Glutamatergic neuron (in vitro differentiated cells): ENCODE measurements at regions not wholly inside any gene's neighbourhood (a gene's known extent, or its start where the extent isn't known, plus 50 kb on each side); places are given as distances from the start of the nearest gene placed in this dataset.

Experiments
- DNase-seq: peaks from one replicate; pipeline ENCODE4 v3.0.0; 2022
- H3K27ac Mint-ChIP-seq: one replicate; pipeline ENCODE4 v1.8.0; 2020; ENCODE audit warnings: mild to moderate bottlenecking, mixed read lengths, inconsistent platforms; ENCODE audit not compliant: unreplicated experiment
- H3K27me3 Mint-ChIP-seq: one replicate; pipeline ENCODE4 v1.8.0; 2020; ENCODE audit warnings: mild to moderate bottlenecking, moderate library complexity, mixed read lengths, inconsistent platforms; ENCODE audit not compliant: unreplicated experiment
- H3K36me3 Mint-ChIP-seq: one replicate; pipeline ENCODE4 v1.8.0; 2020; ENCODE audit warnings: mild to moderate bottlenecking, mixed read lengths, inconsistent platforms; ENCODE audit not compliant: unreplicated experiment
- H3K4me1 Mint-ChIP-seq: one replicate; pipeline ENCODE4 v1.8.0; 2020; ENCODE audit warnings: mild to moderate bottlenecking, low read depth, mixed read lengths, inconsistent platforms; ENCODE audit not compliant: unreplicated experiment
- H3K4me3 Mint-ChIP-seq: one replicate; pipeline ENCODE4 v1.8.0; 2020; ENCODE audit warnings: mild to moderate bottlenecking, mixed read lengths, inconsistent platforms; ENCODE audit not compliant: unreplicated experiment
- H3K9me3 Mint-ChIP-seq: one replicate; pipeline ENCODE4 v1.8.0; 2020; ENCODE audit warnings: mild to moderate bottlenecking, moderate library complexity, mixed read lengths, inconsistent platforms; ENCODE audit not compliant: unreplicated experiment
- TF ChIP-seq, protein P1 (sequence below): fragments of 200-600 bp; sonication (generic); IDR thresholded peaks from one replicate; pipeline ENCODE4 v1.5.0; 2021; ENCODE audit not compliant: partially characterized antibody, unreplicated experiment

DNA sequence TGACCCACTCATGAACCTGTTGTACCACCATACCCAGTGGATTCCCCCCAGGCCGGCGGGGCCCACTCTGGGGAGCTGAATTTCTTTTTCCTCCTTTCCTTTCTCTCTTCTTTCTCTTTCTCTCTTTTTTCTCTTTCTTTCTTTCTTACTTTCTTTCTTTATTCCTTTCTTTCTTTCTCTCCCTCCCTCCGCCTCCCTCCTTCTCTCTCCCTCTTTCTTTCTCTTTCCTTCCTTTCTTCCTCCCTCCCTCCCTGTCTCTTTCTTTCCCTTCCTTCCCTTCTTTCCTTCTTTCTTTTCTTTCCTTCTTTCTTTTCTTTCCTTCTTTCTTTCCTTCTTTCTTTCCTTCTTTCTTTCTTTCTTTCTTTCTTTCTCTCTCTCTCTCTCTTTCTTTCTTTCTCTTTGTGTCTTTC lies 327.7 kb downstream of the ZNF536 start:
- TF ChIP-seq, protein P1, sequence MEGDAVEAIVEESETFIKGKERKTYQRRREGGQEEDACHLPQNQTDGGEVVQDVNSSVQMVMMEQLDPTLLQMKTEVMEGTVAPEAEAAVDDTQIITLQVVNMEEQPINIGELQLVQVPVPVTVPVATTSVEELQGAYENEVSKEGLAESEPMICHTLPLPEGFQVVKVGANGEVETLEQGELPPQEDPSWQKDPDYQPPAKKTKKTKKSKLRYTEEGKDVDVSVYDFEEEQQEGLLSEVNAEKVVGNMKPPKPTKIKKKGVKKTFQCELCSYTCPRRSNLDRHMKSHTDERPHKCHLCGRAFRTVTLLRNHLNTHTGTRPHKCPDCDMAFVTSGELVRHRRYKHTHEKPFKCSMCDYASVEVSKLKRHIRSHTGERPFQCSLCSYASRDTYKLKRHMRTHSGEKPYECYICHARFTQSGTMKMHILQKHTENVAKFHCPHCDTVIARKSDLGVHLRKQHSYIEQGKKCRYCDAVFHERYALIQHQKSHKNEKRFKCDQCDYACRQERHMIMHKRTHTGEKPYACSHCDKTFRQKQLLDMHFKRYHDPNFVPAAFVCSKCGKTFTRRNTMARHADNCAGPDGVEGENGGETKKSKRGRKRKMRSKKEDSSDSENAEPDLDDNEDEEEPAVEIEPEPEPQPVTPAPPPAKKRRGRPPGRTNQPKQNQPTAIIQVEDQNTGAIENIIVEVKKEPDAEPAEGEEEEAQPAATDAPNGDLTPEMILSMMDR = no peak
- Mint-ChIP-seq H3K36me3 (no peaks in the 10 kb centered on the region), H3K4me3 (no peak overlapping the region), H3K9me3 (peaks cover 6% of the 10 kb centered on the region), H3K4me1 (peaks cover 3% of the 10 kb centered on the region), H3K27me3 (peaks cover 4% of the 10 kb centered on the region), H3K27ac (no peak overlapping the region)
- DNase-seq = no peak

DNA sequence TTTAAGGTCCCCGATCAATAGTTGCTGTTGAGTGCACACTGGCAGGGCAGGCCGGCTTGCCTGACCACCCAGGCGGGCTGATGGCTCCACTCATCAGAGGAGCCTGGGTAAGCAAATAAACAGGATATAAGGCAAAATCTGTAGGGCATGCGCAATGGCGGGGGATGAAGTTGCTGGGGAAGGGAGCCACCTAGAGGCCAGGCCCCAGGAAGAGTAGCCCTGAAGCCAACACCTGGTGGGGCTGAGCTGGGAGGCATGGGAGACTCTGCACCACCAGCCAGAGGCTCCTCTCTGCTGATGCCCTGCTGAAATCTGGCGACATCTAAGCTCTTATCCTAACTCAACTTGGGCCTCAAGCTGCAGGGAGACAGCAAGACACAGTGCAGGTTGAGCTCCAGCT lies 324.3 kb downstream of the ZNF536 start:
- peaks cover 22% of the 10 kb centered on the region for H3K4me1 Mint-ChIP-seq
- TF ChIP-seq, protein P1 = peak; percentile 41
- no peak overlapping the region for H3K27ac Mint-ChIP-seq
- H3K9me3 Mint-ChIP-seq = peaks cover 1% of the 10 kb centered on the region
- H3K4me3 Mint-ChIP-seq = no peak overlapping the region
- no peaks in the 10 kb centered on the region for H3K36me3 Mint-ChIP-seq
- DNase-seq = peak; percentile 77
- H3K27me3 Mint-ChIP-seq = peaks cover 2% of the 10 kb centered on the region

DNA sequence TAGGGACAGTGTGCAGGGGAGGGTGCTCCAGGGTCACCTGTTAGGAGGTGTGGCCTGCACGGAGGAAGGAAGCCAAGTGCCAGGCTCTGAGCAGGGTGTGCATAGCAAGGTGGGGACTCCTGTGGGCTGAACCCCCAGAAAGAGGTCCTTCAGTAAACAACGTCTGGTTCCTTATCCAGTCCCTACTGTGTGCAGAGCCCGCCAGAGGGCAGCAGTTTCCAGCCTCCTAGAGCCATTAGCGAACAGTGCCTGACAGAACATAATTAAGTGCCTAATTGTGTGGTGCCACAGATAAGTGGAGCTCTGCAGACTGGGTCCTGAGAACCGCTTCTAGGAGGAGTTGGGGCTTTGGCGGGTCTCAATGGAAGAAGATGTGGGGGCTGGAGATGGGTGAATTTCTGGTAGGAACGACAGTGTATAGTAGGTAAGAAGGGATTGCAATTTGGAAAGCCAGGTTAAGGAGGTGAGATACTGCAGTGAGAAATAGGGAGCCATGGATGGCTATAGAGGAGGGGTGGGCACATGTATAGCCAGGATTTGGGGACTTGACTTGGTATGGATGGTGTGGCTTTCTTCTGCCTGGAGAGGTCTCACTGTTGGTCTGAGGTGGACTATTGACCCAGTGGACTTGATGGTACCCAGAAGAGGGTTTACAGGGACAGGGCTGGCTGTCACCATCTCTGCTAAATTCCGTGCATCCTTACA lies 323.1 kb downstream of the ZNF536 start:
- H3K9me3 Mint-ChIP-seq = peaks cover 8% of the 10 kb centered on the region
- H3K27ac Mint-ChIP-seq = no peak overlapping the region
- TF ChIP-seq, protein P1 = peak; percentile 23

DNA sequence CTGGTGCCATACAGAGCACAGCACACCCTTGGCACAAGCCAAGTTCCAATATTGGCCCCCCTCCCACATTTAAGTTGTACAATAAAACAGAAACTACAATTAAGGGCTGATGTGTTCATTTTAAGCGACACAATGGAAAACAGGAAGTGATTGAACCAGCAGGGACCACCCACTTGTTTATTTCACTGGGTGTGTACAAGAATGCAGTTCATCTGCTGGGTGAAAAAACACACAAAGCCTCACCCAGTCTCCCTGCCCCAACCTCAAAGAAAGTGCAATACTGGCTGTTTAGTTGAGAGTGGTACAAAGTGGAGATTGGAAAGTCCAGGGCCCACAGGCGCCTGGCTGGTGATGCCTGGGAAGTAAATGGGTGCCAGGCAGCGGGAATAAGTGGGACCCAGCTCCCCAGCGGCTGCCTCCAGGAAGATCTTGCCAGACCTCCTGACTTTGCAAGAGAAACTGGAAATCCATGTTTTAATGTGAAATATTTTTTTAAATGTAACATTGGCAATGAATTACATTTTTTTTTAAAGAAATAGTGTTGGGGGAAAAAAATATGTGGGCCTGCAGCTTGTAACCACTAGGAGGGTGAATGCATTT lies 322.1 kb downstream of the ZNF536 start:
- TF ChIP-seq, protein P1 = no peak
- Mint-ChIP-seq H3K27me3 (peaks cover 5% of the 10 kb centered on the region), H3K4me1 (peaks cover 43% of the 10 kb centered on the region), H3K36me3 (no peaks in the 10 kb centered on the region), H3K4me3 (no peak overlapping the region), H3K9me3 (peaks cover 8% of the 10 kb centered on the region), H3K27ac (peak overlapping the region; percentile 14)
- DNase-seq = no peak

More for the DNA sequence above, 323.1 kb downstream of the ZNF536 start:
- Mint-ChIP-seq H3K27me3 (peaks cover 5% of the 10 kb centered on the region), H3K36me3 (no peaks in the 10 kb centered on the region), H3K4me1 (peaks cover 33% of the 10 kb centered on the region), H3K4me3 (no peak overlapping the region)
- DNase-seq = peak; percentile 59

DNA sequence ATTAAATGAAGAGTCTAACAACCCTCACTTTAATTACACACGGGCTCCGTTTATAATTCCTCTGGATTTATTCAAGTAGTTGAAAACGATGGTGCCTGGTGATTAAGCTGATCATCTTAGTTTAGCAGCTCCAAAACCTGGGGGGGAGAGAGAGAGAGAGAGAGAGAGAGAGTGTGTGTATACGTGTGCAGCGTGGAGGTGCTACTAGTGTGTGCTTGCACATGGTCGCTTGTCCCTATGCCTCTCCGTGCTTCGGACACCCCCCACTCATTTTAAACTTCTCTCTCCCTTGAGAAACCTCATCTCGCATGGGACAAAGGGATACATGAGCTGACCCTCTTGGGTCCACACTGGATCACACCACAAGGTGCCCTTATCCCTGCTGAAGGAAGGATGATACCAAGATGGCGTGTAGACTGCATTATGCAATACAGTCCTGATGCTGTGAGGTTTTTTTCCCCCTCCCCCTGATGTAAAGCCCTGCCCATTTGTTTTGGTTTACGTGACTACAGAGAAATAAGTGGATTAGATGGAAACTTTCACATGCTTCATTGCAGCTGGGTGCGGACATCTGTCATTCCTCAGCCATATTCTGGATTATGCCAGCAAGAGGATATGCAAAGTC lies 320.8 kb downstream of the ZNF536 start:
- no peak for DNase-seq
- Mint-ChIP-seq H3K4me1 (peaks cover 54% of the 10 kb centered on the region), H3K4me3 (peak overlapping the region; percentile 30), H3K27me3 (peaks cover 9% of the 10 kb centered on the region), H3K27ac (peak overlapping the region; percentile 97), H3K36me3 (no peaks in the 10 kb centered on the region), H3K9me3 (peaks cover 8% of the 10 kb centered on the region)
- TF ChIP-seq, protein P1 = no peak
